OCI-LY3 (cell line): ENCODE measurements at regions not wholly inside any gene's neighbourhood (a gene's known extent, or its start where the extent isn't known, plus 50 kb on each side); places are given as distances from the start of the nearest gene placed in this dataset.

Experiments
- H2AFZ ChIP-seq: fragments of 200-600, 300-600 bp; shearing (Covaris generic); 2 replicates; pipeline ENCODE4 v1.6.0; 2014; ENCODE audit warnings: antibody characterized with exemption, low read depth, low read length
- H3K27ac ChIP-seq: fragments of 200-600, 300-600 bp; sonication (generic); 2 replicates; pipeline ENCODE4 v1.5.1; 2014; ENCODE audit warnings: mild to moderate bottlenecking, low read length, moderate library complexity, mixed read lengths
- H3K27me3 ChIP-seq: fragments of 200-600, 300-600 bp; sonication (generic); 2 replicates; pipeline ENCODE4 v1.6.1; 2014; ENCODE audit warnings: low read depth, low read length, mixed read lengths
- H3K36me3 ChIP-seq: fragments of 200-600, 300-600 bp; sonication (generic); replicated peaks from 2 replicates; pipeline ENCODE3; 2014; ENCODE audit warnings: low read depth, low read length, mixed read lengths
- H3K4me1 ChIP-seq: fragments of 300-600, 200-600 bp; sonication (generic); 2 replicates; pipeline ENCODE4 v1.6.1; 2014; ENCODE audit warnings: low read length, mixed read lengths
- H3K4me2 ChIP-seq: fragments of 200-600, 300-600 bp; sonication (generic); 2 replicates; pipeline ENCODE4 v1.6.1; 2014; ENCODE audit warnings: low read length, mixed read lengths
- H3K4me3 ChIP-seq: fragments of 300-600, 200-600 bp; sonication (generic); 2 replicates; pipeline ENCODE4 v1.5.1; 2014; ENCODE audit warnings: antibody characterized with exemption, mild to moderate bottlenecking, low read length, moderate library complexity
- H3K79me2 ChIP-seq: fragments of 300-600, 200-600 bp; shearing (Covaris generic); 2 replicates; pipeline ENCODE4 v1.6.1; 2014; ENCODE audit warnings: mild to moderate bottlenecking, low read length, mixed read lengths
- H3K9ac ChIP-seq: fragments of 300-600, 200-600 bp; shearing (Covaris generic); 2 replicates; pipeline ENCODE4 v1.6.0; 2014; ENCODE audit warnings: mild to moderate bottlenecking, low read length, moderate library complexity
- H3K9me3 ChIP-seq: fragments of 200-600, 300-600 bp; shearing (Covaris generic); 2 replicates; pipeline ENCODE4 v1.6.1; 2014; ENCODE audit warnings: low read length, mixed read lengths; ENCODE audit not compliant: insufficient read depth
- H4K20me1 ChIP-seq: fragments of 200-600, 300-600 bp; sonication (generic); 2 replicates; pipeline ENCODE4 v1.6.1; 2016; ENCODE audit warnings: low read length, mixed read lengths; ENCODE audit not compliant: insufficient read depth
- CTCF ChIP-seq: fragments of 200-600, 300-600 bp; sonication (generic); IDR thresholded peaks from 2 replicates; pipeline ENCODE4 v1.5.1; 2014; ENCODE audit warnings: antibody characterized with exemption, low read length, low read depth
- EZH2phosphoT487 ChIP-seq: fragments of 200-600 bp; shearing (Covaris generic); IDR thresholded peaks from 2 replicates; pipeline ENCODE4 v1.6.1; 2018; ENCODE audit warnings: antibody characterized with exemption, mixed run types, low read depth

- no peaks in the 10 kb centered on the region for H3K36me3 ChIP-seq
- H3K4me3 ChIP-seq: no peak overlapping the region
- H3K4me2 ChIP-seq: no peak overlapping the region
- H3K27ac ChIP-seq: no peak overlapping the region
- H3K79me2 ChIP-seq: no peaks in the 10 kb centered on the region
- H4K20me1 ChIP-seq: no peaks in the 10 kb centered on the region
- TF ChIP-seq CTCF (no peak), EZH2phosphoT487 (no peak)
- H3K9me3 ChIP-seq: no peaks in the 10 kb centered on the region
- H3K27me3 ChIP-seq: no peaks in the 10 kb centered on the region
- H2AFZ ChIP-seq: no peak overlapping the region
- H3K4me1 ChIP-seq: no peaks in the 10 kb centered on the region
- no peak overlapping the region for H3K9ac ChIP-seq
These were observed 78.2 kb upstream of the PAQR3 start for GRCh38 chr4:79017481-79017880.

GRCh38 chr4:79016878-79017277 lies 77.6 kb upstream of the PAQR3 start:
- TF ChIP-seq CTCF: no peak
- no peak for TF ChIP-seq EZH2phosphoT487
- Histone ChIP-seq H2AFZ (no peak overlapping the region), H3K9me3 (no peaks in the 10 kb centered on the region), H3K27ac (no peak overlapping the region), H3K9ac (no peak overlapping the region), H3K4me3 (no peak overlapping the region), H3K4me2 (no peak overlapping the region), H3K79me2 (no peaks in the 10 kb centered on the region), H3K36me3 (no peaks in the 10 kb centered on the region), H3K4me1 (no peaks in the 10 kb centered on the region), H4K20me1 (no peaks in the 10 kb centered on the region), H3K27me3 (no peaks in the 10 kb centered on the region)

GRCh38 chr4:79015411-79015810 lies 76.2 kb upstream of the PAQR3 start:
- Histone ChIP-seq H4K20me1 (no peaks in the 10 kb centered on the region), H3K4me2 (no peak overlapping the region), H3K4me1 (no peaks in the 10 kb centered on the region), H3K36me3 (no peaks in the 10 kb centered on the region), H2AFZ (no peak overlapping the region), H3K27ac (no peak overlapping the region), H3K9ac (no peak overlapping the region), H3K27me3 (no peaks in the 10 kb centered on the region), H3K79me2 (no peaks in the 10 kb centered on the region), H3K4me3 (no peak overlapping the region), H3K9me3 (no peaks in the 10 kb centered on the region)
- TF ChIP-seq CTCF (no peak), EZH2phosphoT487 (no peak)

- Histone ChIP-seq H3K79me2 (no peaks in the 10 kb centered on the region), H3K36me3 (no peaks in the 10 kb centered on the region), H3K4me3 (no peak overlapping the region), H3K9me3 (no peaks in the 10 kb centered on the region), H3K27ac (no peak overlapping the region), H4K20me1 (no peaks in the 10 kb centered on the region), H3K9ac (no peak overlapping the region), H2AFZ (no peak overlapping the region), H3K4me2 (no peak overlapping the region), H3K4me1 (no peaks in the 10 kb centered on the region), H3K27me3 (no peaks in the 10 kb centered on the region)
- TF ChIP-seq EZH2phosphoT487 (no peak), CTCF (no peak)
These were observed 75.0 kb upstream of the PAQR3 start for GRCh38 chr4:79014230-79014629.
